RWPE2 (cell line): ENCODE measurements at regions not wholly inside any gene's neighbourhood (a gene's known extent, or its start where the extent isn't known, plus 50 kb on each side); places are given as distances from the start of the nearest gene placed in this dataset.
"Not testable (repeated sequence)": the region's sequence is repeated elsewhere in the genome, so short reads cannot be mapped to it uniquely, and the experiment has no call there.

Source experiments
- ATAC-seq: fragments of 200-7000 bp; cut with Tn5 transposase; 3 replicates; pipeline ENCODE4 v1.9.1; 2021; ENCODE audit warnings: low read depth
- DNase-seq: peaks from one replicate; pipeline ENCODE4 v3.0.0-alpha.2; 2020; ENCODE audit warnings: low spot score
- H3K27ac ChIP-seq: fragments of 450-650 bp; 2 replicates; pipeline ENCODE4 v1.5.1; 2017; ENCODE audit warnings: mild to moderate bottlenecking; ENCODE audit not compliant: poor library complexity, severe bottlenecking
- H3K27me3 ChIP-seq: fragments of 250-450 bp; sonication (Bioruptor Pico); 2 replicates; pipeline ENCODE4 v1.5.1; 2021; ENCODE audit warnings: mild to moderate bottlenecking, moderate library complexity; ENCODE audit not compliant: insufficient read depth, poor library complexity, severe bottlenecking
- H3K36me3 ChIP-seq: fragments of 250-450 bp; sonication (Bioruptor Pico); 2 replicates; pipeline ENCODE4 v1.5.1; 2020; ENCODE audit warnings: low read depth, mild to moderate bottlenecking, moderate library complexity
- H3K4me1 ChIP-seq: fragments of 250-450 bp; sonication (Bioruptor Pico); 2 replicates; pipeline ENCODE4 v1.5.1; 2021; ENCODE audit warnings: mild to moderate bottlenecking, moderate library complexity; ENCODE audit not compliant: insufficient read depth, poor library complexity, severe bottlenecking
- H3K4me3 ChIP-seq: fragments of 250-450 bp; sonication (Bioruptor Pico); 2 replicates; pipeline ENCODE4 v1.5.1; 2021; ENCODE audit warnings: mild to moderate bottlenecking, moderate library complexity; ENCODE audit not compliant: severe bottlenecking
- H3K9me3 ChIP-seq: fragments of 250-450 bp; sonication (Bioruptor Pico); 2 replicates; pipeline ENCODE4 v1.5.1; 2021; ENCODE audit warnings: mild to moderate bottlenecking, moderate library complexity; ENCODE audit not compliant: severe bottlenecking
- TF ChIP-seq, protein P1 (sequence below): fragments of 450-650 bp; IDR thresholded peaks from one replicate; pipeline ENCODE4 v1.5.1; 2017; ENCODE audit warnings: mild to moderate bottlenecking, moderate library complexity; ENCODE audit not compliant: poor library complexity, severe bottlenecking

DNA sequence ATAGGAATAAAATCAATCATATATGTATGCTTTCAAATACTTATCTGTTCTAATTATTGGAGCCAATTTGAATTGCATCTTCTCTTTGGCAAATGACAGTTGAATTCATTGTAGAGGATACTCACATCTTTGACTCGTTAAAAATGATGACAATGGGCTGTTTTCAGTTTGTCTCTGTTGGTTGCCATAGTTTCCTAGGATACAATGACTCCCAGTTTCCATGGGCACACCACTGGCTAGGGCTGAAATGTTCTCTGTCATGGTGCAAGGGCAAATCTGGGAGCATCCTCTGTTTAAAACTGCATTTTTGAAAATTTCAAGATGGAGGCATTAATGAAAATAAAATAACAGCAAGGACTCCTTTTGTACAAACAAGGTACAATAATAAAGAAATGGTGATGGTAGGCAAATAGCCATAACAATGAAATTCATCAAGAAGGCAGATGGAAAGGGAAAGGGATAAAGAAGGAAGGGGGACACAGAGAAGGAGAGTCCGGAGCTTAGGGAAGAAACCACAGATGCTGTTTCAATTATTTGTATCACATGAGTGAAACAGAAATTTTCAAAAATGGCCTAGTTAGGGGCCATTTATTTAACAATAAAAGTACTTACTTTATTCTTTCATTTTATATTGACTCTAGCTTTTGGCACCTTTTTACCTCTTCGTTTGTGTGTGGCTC, 378.8 kb upstream of the SEMA6A start:
- peaks cover 4% of the 10 kb centered on the region for H3K27me3 ChIP-seq
- H3K4me1 ChIP-seq = no peaks in the 10 kb centered on the region
- no peak for ATAC-seq
- H3K27ac ChIP-seq = no peak overlapping the region
- no peak overlapping the region for H3K4me3 ChIP-seq
- TF ChIP-seq, protein P1, sequence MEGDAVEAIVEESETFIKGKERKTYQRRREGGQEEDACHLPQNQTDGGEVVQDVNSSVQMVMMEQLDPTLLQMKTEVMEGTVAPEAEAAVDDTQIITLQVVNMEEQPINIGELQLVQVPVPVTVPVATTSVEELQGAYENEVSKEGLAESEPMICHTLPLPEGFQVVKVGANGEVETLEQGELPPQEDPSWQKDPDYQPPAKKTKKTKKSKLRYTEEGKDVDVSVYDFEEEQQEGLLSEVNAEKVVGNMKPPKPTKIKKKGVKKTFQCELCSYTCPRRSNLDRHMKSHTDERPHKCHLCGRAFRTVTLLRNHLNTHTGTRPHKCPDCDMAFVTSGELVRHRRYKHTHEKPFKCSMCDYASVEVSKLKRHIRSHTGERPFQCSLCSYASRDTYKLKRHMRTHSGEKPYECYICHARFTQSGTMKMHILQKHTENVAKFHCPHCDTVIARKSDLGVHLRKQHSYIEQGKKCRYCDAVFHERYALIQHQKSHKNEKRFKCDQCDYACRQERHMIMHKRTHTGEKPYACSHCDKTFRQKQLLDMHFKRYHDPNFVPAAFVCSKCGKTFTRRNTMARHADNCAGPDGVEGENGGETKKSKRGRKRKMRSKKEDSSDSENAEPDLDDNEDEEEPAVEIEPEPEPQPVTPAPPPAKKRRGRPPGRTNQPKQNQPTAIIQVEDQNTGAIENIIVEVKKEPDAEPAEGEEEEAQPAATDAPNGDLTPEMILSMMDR = no peak
- no peak for DNase-seq
- no peaks in the 10 kb centered on the region for H3K36me3 ChIP-seq
- H3K9me3 ChIP-seq = no peaks in the 10 kb centered on the region

DNA sequence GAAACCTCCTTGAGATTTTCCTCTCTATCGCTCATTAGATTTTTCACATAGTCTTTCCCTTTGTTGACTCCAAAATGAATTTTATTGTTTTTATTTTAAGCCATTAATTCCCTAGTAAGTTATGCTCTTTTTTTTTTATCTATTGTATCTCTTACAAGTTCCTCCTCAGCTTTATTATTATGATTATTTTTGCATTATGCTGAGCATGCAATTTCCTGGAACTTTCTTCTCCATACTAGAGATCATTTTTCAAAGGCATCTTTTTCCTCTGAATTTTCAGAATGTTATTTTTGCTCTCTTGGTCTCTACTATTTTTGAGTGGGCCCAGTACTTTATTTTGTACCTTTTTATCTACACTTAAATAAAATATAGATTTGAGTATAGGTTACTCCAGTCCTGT, 376.6 kb upstream of the SEMA6A start:
- TF ChIP-seq, protein P1 = no peak
- H3K4me1 ChIP-seq = no peaks in the 10 kb centered on the region
- DNase-seq = no peak
- H3K9me3 ChIP-seq = no peaks in the 10 kb centered on the region
- no peaks in the 10 kb centered on the region for H3K36me3 ChIP-seq
- no peak for ATAC-seq
- peaks cover 4% of the 10 kb centered on the region for H3K27me3 ChIP-seq
- no peak overlapping the region for H3K4me3 ChIP-seq
- H3K27ac ChIP-seq = no peak overlapping the region

DNA sequence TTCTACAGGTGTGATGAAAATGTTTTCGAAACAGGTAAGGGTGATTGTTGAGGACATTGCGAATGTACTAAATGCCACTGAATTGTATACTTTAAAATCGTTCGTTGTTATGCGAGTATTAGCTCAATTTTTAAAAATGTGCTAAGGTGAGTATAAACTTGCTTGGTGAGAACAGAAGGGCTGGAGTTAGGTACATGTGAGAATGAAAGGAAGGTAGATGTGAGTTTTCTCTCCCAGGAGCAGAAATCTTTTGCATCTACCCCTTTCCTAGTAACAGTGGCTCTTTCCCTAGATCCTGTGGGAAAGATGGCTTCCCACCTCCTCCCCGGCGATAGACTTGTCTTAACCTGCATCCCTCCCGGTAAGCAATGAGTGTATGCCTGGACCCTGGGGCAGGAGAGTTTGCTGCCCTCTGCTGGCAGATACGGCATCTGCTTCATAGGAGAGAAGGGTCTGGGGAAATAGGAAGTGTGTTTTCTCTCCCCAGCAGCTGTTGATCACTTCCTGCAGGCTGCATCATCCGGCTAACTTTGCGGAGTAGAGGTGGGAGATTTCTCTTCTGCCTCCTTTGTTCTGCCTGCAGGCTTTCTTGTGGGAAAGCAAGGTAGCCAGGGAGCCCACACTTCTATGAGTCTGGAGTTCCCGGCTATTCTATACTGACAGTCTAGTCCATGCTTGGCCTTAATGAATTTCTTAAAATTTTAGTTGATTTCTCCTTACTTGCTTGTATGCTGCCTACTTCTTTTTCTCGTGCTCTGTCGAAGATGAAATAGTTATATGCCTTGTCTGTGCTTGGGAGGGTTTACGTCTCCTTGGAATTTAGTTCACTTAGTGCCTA, 373.3 kb upstream of the SEMA6A start:
- H3K4me1 ChIP-seq = no peaks in the 10 kb centered on the region
- ATAC-seq (peak; percentile 95), DNase-seq (peak; percentile 65)
- no peaks in the 10 kb centered on the region for H3K9me3 ChIP-seq
- peaks cover 4% of the 10 kb centered on the region for H3K27me3 ChIP-seq
- TF ChIP-seq, protein P1 = peak; percentile 80
- H3K36me3 ChIP-seq = no peaks in the 10 kb centered on the region
- H3K4me3 ChIP-seq = no peak overlapping the region
- no peak overlapping the region for H3K27ac ChIP-seq

DNA sequence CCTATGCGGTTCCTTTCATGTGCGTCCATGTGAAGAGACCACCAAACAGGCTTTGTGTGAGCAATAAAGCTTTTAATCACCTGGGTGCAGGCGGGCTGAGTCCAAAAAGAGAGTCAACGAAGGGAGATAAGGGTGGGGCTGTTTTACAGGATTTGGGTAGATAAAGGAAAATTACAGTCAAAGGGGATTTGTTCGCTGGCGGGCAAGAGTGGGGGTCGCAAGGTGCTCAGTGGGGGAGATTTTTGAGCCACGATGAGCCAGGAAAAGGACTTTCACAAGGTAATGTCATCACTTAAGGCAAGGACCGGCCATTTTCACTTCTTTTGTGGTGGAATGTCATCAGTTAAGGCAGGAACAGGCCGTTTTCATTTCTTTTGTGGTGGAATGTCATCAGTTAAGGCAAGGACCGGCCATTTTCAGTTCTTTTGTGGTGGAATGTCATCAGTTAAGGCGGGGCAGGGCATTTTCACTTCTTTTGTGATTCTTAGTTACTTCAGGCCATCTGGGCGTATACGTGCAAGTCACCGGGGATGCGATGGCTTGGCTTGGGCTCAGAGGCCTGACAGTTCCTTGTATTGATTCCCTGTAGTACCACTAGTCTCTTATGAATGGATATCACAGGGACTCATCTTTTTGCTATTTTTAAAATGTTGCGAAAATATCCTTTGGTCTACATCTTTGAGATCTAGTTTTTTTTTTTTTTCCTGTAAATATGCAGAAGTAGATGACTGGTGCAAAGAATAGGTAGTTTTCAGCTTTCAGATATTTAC, 371.2 kb upstream of the SEMA6A start:
- H3K9me3 ChIP-seq, H3K36me3 ChIP-seq, H3K27me3 ChIP-seq, H3K4me3 ChIP-seq, H3K27ac ChIP-seq, H3K4me1 ChIP-seq, DNase-seq, ATAC-seq: not testable (repeated sequence)

DNA sequence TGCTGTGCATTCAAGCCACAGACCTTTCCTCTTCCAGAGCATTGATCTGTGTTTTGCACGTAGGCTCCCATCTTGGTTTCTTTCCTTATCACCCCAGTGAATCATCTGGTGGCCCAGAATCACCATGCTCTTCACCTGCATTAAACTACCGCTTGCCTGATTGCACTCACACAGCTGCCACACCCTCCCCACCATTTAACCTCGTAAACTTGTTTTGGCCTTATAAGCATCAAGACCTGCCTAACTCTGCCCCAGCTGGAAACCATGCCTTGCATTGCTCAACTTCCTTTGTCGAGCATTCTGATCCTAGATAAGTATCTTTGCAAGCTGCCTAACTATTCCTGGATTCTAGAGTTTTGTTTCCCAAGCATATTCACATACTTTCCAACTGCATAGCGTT, 369.6 kb upstream of the SEMA6A start:
- H3K27ac ChIP-seq = no peak overlapping the region
- DNase-seq (no peak), ATAC-seq (no peak)
- H3K27me3 ChIP-seq = no peaks in the 10 kb centered on the region
- TF ChIP-seq, protein P1 = no peak
- no peaks in the 10 kb centered on the region for H3K9me3 ChIP-seq
- H3K4me1 ChIP-seq = no peaks in the 10 kb centered on the region
- no peak overlapping the region for H3K4me3 ChIP-seq
- no peaks in the 10 kb centered on the region for H3K36me3 ChIP-seq
